HG03025 (cell line): ENCODE measurements at regions not wholly inside any gene's neighbourhood (a gene's known extent, or its start where the extent isn't known, plus 50 kb on each side); places are given as distances from the start of the nearest gene placed in this dataset.

ENCODE experiments used
- ATAC-seq: cut with Tn5 transposase; IDR thresholded peaks from one replicate; pipeline ENCODE4 v1.9.1; 2021; ENCODE audit warnings: mild to moderate bottlenecking, moderate library complexity; ENCODE audit not compliant: unreplicated experiment, low FRiP score

DNA sequence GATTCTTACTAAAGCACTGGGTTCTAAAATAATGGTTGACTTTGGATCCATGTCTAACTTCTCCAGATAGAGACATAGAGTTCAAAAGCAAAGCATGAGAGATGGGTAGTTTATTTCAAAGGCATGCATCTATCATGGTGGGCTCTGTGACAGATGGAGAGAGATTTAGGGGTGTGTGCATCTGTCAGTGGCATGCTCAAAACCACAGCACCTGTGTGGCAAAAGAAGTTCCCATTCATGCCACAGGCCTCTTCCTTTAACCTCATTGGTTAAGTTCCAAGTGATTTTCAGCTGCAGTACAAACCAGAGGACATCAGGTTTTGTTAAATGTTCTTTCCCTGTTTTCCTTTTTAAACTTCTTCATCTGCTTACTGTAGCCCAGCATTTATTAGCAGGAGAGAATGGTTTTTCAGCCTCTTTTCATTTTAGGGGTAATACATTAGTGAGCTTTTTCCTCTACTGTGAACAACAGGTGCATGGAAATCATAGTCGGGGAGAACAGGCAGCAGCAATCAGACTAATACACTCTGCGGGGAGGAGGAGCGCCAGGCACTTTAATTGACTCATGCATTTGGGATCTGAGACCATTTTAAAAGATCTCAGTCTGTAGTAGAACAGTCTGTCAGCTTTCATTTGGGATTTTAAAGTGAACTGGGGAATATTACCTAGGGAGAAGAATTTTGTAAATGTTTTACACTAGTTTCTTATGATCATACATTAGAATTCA is 52.4 kb upstream of the UPP2 start:
- no peak for ATAC-seq

DNA sequence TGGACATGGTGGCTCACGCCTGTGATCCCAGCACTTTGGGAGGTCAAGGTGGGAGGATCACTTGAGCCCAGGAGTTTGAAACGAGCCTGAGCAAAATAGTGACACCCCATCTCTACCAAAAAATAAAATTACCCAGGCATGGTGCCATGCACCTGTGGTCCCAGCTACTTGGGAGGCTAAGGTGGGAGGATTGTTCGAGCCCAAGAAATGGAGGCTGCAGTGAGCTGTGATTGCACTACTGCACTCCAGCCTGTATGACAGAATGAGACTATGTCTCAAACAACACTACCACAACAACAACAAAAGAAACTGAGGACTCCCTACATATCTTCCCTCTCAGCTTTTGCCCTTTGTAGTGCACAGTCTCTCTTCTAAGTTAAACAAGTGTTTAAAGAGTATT is 53.3 kb upstream of the UPP2 start:
- no peak for ATAC-seq

- ATAC-seq, result no peak
These were observed 54.5 kb upstream of the UPP2 start for GRCh38 chr2:158047156-158047611.

DNA sequence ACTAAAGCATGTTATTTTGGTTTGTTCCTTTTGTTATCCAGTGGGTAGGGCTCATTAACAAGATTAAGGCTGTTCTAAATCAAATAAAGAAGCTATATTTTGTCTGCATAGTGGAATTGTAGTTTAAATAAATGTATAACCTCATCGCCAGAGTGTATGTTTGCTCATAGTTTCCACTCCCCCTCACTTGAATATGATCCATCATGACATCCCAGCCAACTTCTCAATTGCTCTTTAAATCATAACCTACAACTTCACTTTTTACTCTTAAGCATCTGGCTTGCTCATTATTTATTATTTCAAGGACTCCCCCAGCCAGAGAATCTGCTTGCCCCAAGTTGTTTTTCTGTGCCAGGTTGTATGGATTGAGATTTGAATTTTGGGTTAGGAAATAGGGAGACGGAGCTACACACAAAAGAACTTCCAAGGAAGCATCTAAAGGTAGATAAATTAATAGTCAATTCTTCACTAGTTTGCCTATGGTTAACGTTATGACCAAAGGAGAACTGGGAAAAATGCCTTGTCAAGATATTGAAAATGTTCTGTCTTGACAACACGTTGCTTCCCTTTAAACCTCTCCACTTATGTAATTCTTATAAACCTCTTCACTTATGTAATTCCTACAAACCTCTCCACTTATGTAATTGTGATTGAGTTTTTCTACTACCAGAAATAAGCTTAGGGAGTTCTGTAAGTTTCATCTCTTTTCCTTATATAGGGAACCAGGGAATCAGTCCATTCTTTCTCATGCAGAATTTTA is 55.4 kb upstream of the UPP2 start:
- ATAC-seq, result no peak

DNA sequence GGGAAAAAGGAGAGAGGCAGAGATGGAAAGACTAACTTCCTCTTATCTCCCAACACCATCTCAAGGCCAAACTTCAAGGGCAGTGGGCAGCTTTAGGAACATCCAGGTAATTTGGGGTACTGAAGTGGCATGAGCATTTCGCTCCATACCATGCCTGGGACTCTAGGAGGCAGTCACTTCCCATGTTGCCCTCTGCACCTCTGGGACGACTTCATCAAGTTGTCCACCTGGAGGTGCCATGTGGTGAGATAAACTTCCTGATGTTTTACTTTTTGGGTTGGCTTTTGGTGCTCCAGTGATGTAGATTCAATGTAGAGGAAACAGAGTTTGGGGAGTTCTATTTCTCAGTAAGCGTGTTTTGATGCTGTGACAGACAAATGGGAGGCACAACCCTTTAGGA is 56.3 kb upstream of the UPP2 start:
- ATAC-seq, result no peak

DNA sequence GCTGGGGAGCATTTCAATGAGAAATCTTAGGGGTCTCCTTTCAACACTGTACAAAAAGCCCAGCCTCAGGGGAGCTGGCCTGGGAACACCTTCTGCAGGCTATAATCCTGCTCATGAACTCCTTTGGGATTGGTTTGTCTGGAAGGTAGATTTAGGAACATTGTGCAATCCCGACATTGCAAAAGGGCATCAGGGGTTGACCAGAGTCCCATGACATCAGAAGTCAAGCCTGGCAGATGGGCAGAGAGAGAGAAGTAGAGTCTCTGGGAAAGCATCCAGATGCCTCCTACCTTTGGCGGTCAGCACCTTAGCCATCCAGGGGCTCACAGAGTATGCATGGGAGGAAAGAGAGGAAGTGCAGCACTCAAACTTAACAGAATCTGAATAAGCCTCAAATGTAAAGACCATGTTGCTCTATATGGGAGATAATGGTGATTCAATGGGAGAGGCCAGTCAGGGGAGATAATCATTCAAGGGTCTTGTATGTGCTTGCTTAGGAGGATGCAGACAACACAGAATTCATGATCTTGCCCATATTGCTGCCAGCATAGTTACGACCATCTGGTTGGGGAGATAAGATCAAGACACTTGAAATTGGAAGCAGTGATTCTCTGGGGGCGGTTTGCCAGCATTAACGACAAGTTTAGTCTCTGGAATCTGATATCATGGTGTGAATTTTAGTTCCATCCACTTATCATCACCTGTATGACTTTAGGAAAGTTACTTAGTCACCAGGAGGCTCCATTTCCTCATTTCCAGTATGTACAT is 58.3 kb upstream of the UPP2 start:
- no peak for ATAC-seq

GRCh38 chr2:158042666-158043065 is 59.0 kb upstream of the UPP2 start:
- ATAC-seq, result no peak

GRCh38 chr2:158042245-158042644 is 59.4 kb upstream of the UPP2 start:
- ATAC-seq, result no peak

- ATAC-seq, result no peak
These were observed 60.3 kb upstream of the UPP2 start for GRCh38 chr2:158041400-158041799.

DNA sequence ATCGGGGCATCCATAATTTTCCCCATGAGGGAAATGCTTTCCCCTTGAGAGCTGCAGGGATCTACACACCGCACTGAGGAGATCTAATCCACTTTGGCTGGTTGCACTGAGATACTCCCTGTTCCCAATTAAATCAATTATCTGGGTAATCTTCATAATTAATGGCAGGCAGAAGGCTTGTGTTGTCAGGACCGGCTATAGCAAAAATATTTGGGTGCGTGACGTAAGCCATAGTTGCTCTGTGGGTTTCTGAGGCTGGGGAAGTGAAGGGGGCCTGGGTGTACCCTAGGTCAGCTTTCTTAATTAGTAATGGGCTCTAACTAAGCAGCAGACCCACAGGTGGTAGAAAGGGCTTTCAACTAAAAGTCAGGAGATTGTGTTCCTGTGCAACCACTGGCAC is 62.8 kb upstream of the UPP2 start:
- ATAC-seq, result no peak

GRCh38 chr2:158034198-158034866 is 67.3 kb upstream of the UPP2 start:
- no peak for ATAC-seq

GRCh38 chr2:158031371-158031770 is 70.3 kb upstream of the UPP2 start:
- ATAC-seq, result no peak

GRCh38 chr2:158025255-158025996 is 76.2 kb upstream of the UPP2 start:
- no peak for ATAC-seq

DNA sequence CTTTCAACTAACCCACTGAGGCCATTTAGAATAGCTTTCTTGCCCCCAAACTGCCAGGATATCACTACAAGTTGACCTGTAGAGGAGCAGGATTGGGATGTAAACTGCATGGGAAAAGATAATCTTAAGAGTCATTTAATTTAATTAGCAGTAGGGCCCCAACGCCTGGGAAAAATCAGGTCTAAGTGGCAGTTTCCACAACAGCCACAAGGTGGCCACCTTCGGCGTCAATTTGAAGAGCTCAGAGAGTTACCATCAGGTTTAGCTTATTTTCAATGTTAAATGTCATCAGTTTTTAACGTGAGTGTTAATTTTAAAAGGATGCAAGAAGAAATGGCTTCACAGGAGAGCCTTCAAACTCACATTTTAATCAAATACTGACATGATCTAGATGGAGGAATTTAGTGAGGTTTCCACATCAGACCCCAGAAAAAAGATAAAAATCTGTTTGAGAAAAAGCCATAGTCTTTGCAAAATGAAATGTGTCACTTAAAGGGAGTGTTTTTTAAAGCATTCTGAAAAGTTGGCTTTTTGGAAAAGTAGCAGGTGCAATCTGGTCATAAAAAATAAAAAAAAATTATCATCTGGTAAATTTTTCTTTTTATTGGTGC is 77.3 kb upstream of the UPP2 start:
- ATAC-seq, result peak; percentile 68

DNA sequence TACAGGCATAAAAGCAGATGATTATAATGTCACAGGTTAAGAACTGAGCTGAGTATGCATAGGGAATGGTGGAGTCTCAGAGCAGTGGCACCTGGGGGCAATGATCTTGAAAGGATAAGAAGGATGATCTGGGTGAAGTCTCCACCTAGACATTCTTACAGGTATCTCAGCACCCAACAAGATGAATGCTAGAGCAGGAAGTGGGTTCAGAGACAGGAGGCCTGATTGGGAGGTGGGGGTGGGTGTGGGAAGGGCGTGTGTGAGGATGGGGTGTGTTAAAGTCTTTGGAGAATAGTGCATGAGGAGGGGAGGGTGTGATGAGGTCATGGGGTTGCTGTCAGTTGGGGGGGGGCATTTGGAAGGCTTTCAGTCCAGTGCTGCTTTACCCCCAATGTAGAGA is 78.8 kb upstream of the UPP2 start:
- no peak for ATAC-seq

DNA sequence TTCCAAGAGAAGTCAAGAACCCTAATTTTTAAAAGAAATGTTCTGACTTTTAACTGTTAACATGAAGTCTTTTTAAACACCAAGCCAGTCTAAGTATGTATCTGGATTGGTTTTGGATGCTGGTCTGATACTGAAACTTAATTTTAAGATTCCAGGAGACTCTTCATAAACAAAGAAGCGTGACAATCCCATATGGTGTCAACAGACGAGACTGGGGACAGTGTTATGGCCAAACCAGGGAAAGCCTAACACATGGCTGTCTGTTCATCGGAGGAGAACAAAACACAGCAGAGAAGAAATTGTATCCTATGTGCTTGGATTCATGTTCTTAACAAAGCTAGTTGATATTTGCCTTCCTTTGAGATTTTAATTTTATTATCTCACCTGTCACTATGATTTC is 80.5 kb upstream of the UPP2 start:
- ATAC-seq, result no peak

GRCh38 chr2:158015428-158016076 is 86.1 kb upstream of the UPP2 start:
- ATAC-seq, result no peak

DNA sequence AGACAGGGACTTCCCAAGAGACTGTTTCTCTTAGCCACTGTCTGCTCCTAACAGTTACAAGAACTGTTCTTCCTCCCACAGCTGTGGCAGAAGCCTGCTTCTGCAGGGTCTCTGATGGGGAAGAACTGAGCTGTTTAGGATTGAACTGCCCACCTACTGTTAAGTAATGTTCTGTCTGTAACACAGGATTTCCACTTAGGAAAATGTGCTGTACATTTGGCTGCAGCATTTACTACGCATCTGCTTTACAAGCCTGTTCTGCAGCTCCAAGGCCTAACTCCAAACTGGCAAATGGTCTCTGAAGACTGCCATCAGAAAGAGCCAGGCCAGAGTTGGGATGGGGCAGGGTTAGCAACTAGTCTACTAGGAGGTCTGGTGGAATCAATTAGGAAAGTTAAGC is 87.8 kb upstream of the UPP2 start:
- ATAC-seq, result no peak

GRCh38 chr2:158011055-158011771 is 90.5 kb upstream of the UPP2 start:
- ATAC-seq, result no peak
